Mesothelial cell of epicardium (in vitro differentiated cells): ENCODE measurements at regions not wholly inside any gene's neighbourhood (a gene's known extent, or its start where the extent isn't known, plus 50 kb on each side); places are given as distances from the start of the nearest gene placed in this dataset.
A peak's percentile ranks its signal among the peaks of the same experiment; 100 is the strongest.
"Not testable (repeated sequence)": the region's sequence is repeated elsewhere in the genome, so short reads cannot be mapped to it uniquely, and the experiment has no call there.

Experiments used
- DNase-seq, 2 experiments: peaks; one replicate each; pipeline ENCODE4 v3.0.0; 2021; ENCODE audit warnings: low spot score in 2 of 2; ENCODE audit not compliant: unreplicated experiment in 2 of 2
- H3K27ac Mint-ChIP-seq: 2 replicates; pipeline ENCODE4 v1.8.0; 2021; ENCODE audit warnings: mixed read lengths
- H3K27me3 Mint-ChIP-seq: 2 replicates; pipeline ENCODE4 v1.8.0; 2021; ENCODE audit warnings: low read depth, mixed read lengths
- H3K36me3 Mint-ChIP-seq: 2 replicates; pipeline ENCODE4 v1.8.0; 2021; ENCODE audit warnings: mixed read lengths
- H3K4me1 Mint-ChIP-seq: 2 replicates; pipeline ENCODE4 v1.8.0; 2021; ENCODE audit warnings: mixed read lengths
- H3K4me3 Mint-ChIP-seq: 2 replicates; pipeline ENCODE4 v1.8.0; 2021; ENCODE audit warnings: mild to moderate bottlenecking, moderate library complexity, mixed read lengths
- H3K9me3 Mint-ChIP-seq: 2 replicates; pipeline ENCODE4 v1.8.0; 2021; ENCODE audit warnings: mixed read lengths
- CTCF ChIP-seq: fragments of 200-600 bp; sonication (generic); IDR thresholded peaks from one replicate; pipeline ENCODE4 v1.5.0; 2021; ENCODE audit warnings: antibody characterized with exemption; ENCODE audit not compliant: unreplicated experiment

- H3K36me3 Mint-ChIP-seq = no peaks in the 10 kb centered on the region
- no peak overlapping the region for H3K27ac Mint-ChIP-seq
- no peak for TF ChIP-seq CTCF
- no peaks in the 10 kb centered on the region for H3K9me3 Mint-ChIP-seq
- peaks cover 4% of the 10 kb centered on the region for H3K4me1 Mint-ChIP-seq
- H3K4me3 Mint-ChIP-seq = no peak overlapping the region
- no peaks in the 10 kb centered on the region for H3K27me3 Mint-ChIP-seq
- no peak for DNase-seq
These were observed 198.1 kb upstream of the LRIG3 start for GRCh38 chr12:59118356-59118755.

GRCh38 chr12:59115995-59116394 is 195.7 kb upstream of the LRIG3 start:
- TF ChIP-seq CTCF = no peak
- no peak for DNase-seq
- peaks cover 4% of the 10 kb centered on the region for H3K4me1 Mint-ChIP-seq
- no peak overlapping the region for H3K4me3 Mint-ChIP-seq
- no peak overlapping the region for H3K27ac Mint-ChIP-seq
- H3K36me3 Mint-ChIP-seq = no peaks in the 10 kb centered on the region
- H3K9me3 Mint-ChIP-seq = no peaks in the 10 kb centered on the region
- H3K27me3 Mint-ChIP-seq = no peaks in the 10 kb centered on the region

GRCh38 chr12:59115526-59115925 is 195.2 kb upstream of the LRIG3 start:
- H3K36me3 Mint-ChIP-seq = no peaks in the 10 kb centered on the region
- peaks cover 4% of the 10 kb centered on the region for H3K4me1 Mint-ChIP-seq
- no peak for TF ChIP-seq CTCF
- no peak overlapping the region for H3K4me3 Mint-ChIP-seq
- H3K27me3 Mint-ChIP-seq = no peaks in the 10 kb centered on the region
- no peak for DNase-seq
- H3K27ac Mint-ChIP-seq = no peak overlapping the region
- H3K9me3 Mint-ChIP-seq = no peaks in the 10 kb centered on the region

GRCh38 chr12:59113831-59114615 is 193.7 kb upstream of the LRIG3 start:
- Mint-ChIP-seq H3K36me3 (no peaks in the 10 kb centered on the region), H3K4me3 (no peak overlapping the region), H3K4me1 (peaks cover 4% of the 10 kb centered on the region), H3K27me3 (no peaks in the 10 kb centered on the region), H3K9me3 (no peaks in the 10 kb centered on the region), H3K27ac (no peak overlapping the region)
- TF ChIP-seq CTCF = peak; percentile 72
- DNase-seq = peak; percentile 53 to 81

- Mint-ChIP-seq H3K27ac (no peak overlapping the region), H3K4me1 (peaks cover 4% of the 10 kb centered on the region), H3K27me3 (no peaks in the 10 kb centered on the region), H3K4me3 (no peak overlapping the region), H3K36me3 (no peaks in the 10 kb centered on the region), H3K9me3 (no peaks in the 10 kb centered on the region)
- no peak for DNase-seq
- no peak for TF ChIP-seq CTCF
These were observed 191.5 kb upstream of the LRIG3 start for GRCh38 chr12:59111851-59112250.

- H3K27me3 Mint-ChIP-seq, H3K36me3 Mint-ChIP-seq, H3K9me3 Mint-ChIP-seq, H3K27ac Mint-ChIP-seq, DNase-seq, H3K4me1 Mint-ChIP-seq, H3K4me3 Mint-ChIP-seq: not testable (repeated sequence)
These were observed 188.2 kb upstream of the LRIG3 start for GRCh38 chr12:59108516-59108915.
